HepG2 (cell line): ENCODE measurements at regions not wholly inside any gene's neighbourhood (a gene's known extent, or its start where the extent isn't known, plus 50 kb on each side); places are given as distances from the start of the nearest gene placed in this dataset.

ENCODE experiments used
- ZFP41 ChIP-seq: sonication (generic); formaldehyde crosslinking; IDR thresholded peaks from 2 replicates; pipeline ENCODE4 v1.4.0; 2020; ENCODE audit warnings: mild to moderate bottlenecking, missing genetic modification reagents, borderline replicate concordance
- TF ChIP-seq, protein P1 (sequence below): sonication (generic); formaldehyde crosslinking; IDR thresholded peaks from 2 replicates; pipeline ENCODE4 v1.4.0; 2020; ENCODE audit warnings: low read depth, mild to moderate bottlenecking, missing genetic modification reagents

DNA sequence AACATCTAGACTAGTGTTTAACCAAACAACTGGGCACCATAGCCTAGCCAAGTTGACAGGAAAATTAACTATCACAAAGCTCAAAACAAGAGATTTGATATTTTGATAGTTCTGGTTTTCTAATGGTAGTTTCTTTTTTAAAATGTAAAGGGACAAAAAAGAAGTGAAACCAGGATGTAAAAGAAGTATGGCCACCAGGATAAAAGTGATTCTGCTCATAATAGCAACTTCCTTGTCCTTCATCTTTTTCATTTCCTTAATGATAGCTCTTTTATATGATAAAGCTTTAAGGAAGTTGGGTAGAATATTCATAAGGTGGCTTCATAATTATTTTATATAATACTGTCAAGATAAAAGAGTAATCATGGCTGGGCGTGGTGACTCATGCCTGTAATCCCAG lies 139.1 kb downstream of the BASP1 start:
- TF ChIP-seq, protein P1, sequence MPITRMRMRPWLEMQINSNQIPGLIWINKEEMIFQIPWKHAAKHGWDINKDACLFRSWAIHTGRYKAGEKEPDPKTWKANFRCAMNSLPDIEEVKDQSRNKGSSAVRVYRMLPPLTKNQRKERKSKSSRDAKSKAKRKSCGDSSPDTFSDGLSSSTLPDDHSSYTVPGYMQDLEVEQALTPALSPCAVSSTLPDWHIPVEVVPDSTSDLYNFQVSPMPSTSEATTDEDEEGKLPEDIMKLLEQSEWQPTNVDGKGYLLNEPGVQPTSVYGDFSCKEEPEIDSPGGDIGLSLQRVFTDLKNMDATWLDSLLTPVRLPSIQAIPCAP, result no peak
- no peak for TF ChIP-seq ZFP41
